Type B pancreatic cell (in vitro differentiated cells): ENCODE measurements at regions not wholly inside any gene's neighbourhood (a gene's known extent, or its start where the extent isn't known, plus 50 kb on each side); places are given as distances from the start of the nearest gene placed in this dataset.

ENCODE experiments used
- DNase-seq: peaks from one replicate; pipeline ENCODE4 v3.0.0; 2021; ENCODE audit warnings: mixed read lengths; ENCODE audit not compliant: unreplicated experiment; ENCODE audit errors: extremely low spot score
- H3K27ac Mint-ChIP-seq: 2 replicates; pipeline ENCODE4 v1.8.0; 2021; ENCODE audit warnings: mild to moderate bottlenecking, mixed read lengths
- H3K27me3 Mint-ChIP-seq: 2 replicates; pipeline ENCODE4 v1.8.0; 2021; ENCODE audit warnings: mixed read lengths
- H3K36me3 Mint-ChIP-seq: 2 replicates; pipeline ENCODE4 v1.8.0; 2021; ENCODE audit warnings: mixed read lengths
- H3K4me1 Mint-ChIP-seq: one replicate; pipeline ENCODE4 v1.8.0; 2021; ENCODE audit warnings: mixed read lengths; ENCODE audit not compliant: unreplicated experiment
- H3K4me3 Mint-ChIP-seq: 2 replicates; pipeline ENCODE4 v1.8.0; 2021; ENCODE audit warnings: mild to moderate bottlenecking, mixed read lengths
- H3K9me3 Mint-ChIP-seq: 2 replicates; pipeline ENCODE4 v1.8.0; 2021; ENCODE audit warnings: mixed read lengths
- CTCF ChIP-seq: fragments of 200-600 bp; sonication (generic); conservative IDR thresholded peaks from 2 replicates; pipeline ENCODE4 v1.5.0; 2021; ENCODE audit warnings: antibody characterized with exemption, mild to moderate bottlenecking

GRCh38 chr11:95544095-95544856 lies 245.3 kb downstream of the FAM76B start:
- Mint-ChIP-seq H3K4me3 (no peak overlapping the region), H3K9me3 (no peaks in the 10 kb centered on the region), H3K27me3 (peaks cover 5% of the 10 kb centered on the region), H3K4me1 (no peaks in the 10 kb centered on the region), H3K36me3 (no peaks in the 10 kb centered on the region), H3K27ac (no peak overlapping the region)
- no peak for DNase-seq
- no peak for TF ChIP-seq CTCF

GRCh38 chr11:95542868-95543551 lies 246.6 kb downstream of the FAM76B start:
- no peak for DNase-seq
- Mint-ChIP-seq H3K27ac (no peak overlapping the region), H3K9me3 (no peaks in the 10 kb centered on the region), H3K27me3 (peaks cover 5% of the 10 kb centered on the region), H3K4me3 (no peak overlapping the region), H3K4me1 (no peaks in the 10 kb centered on the region), H3K36me3 (no peaks in the 10 kb centered on the region)
- TF ChIP-seq CTCF: no peak

- H3K27ac Mint-ChIP-seq: no peak overlapping the region
- TF ChIP-seq CTCF: no peak
- no peaks in the 10 kb centered on the region for H3K4me1 Mint-ChIP-seq
- H3K27me3 Mint-ChIP-seq: peaks cover 2% of the 10 kb centered on the region
- no peak overlapping the region for H3K4me3 Mint-ChIP-seq
- H3K36me3 Mint-ChIP-seq: no peaks in the 10 kb centered on the region
- H3K9me3 Mint-ChIP-seq: no peaks in the 10 kb centered on the region
- DNase-seq: no peak
Measured at GRCh38 chr11:95541715-95542114, 247.9 kb downstream of the FAM76B start.

- H3K27me3 Mint-ChIP-seq: no peaks in the 10 kb centered on the region
- no peak for DNase-seq
- no peak for TF ChIP-seq CTCF
- no peak overlapping the region for H3K4me3 Mint-ChIP-seq
- H3K9me3 Mint-ChIP-seq: peaks cover 16% of the 10 kb centered on the region
- no peak overlapping the region for H3K27ac Mint-ChIP-seq
- H3K36me3 Mint-ChIP-seq: no peaks in the 10 kb centered on the region
- H3K4me1 Mint-ChIP-seq: peaks cover 8% of the 10 kb centered on the region
Measured at GRCh38 chr11:95536047-95536690, 253.4 kb downstream of the FAM76B start.

- no peak for DNase-seq
- H3K4me3 Mint-ChIP-seq: no peak overlapping the region
- H3K27ac Mint-ChIP-seq: no peak overlapping the region
- H3K27me3 Mint-ChIP-seq: no peaks in the 10 kb centered on the region
- peaks cover 16% of the 10 kb centered on the region for H3K9me3 Mint-ChIP-seq
- peaks cover 8% of the 10 kb centered on the region for H3K4me1 Mint-ChIP-seq
- H3K36me3 Mint-ChIP-seq: no peaks in the 10 kb centered on the region
- TF ChIP-seq CTCF: no peak
Measured at GRCh38 chr11:95534809-95535208, 254.8 kb downstream of the FAM76B start.
